Astrocyte (in vitro differentiated cells and primary cell): ENCODE measurements at regions not wholly inside any gene's neighbourhood (a gene's known extent, or its start where the extent isn't known, plus 50 kb on each side); places are given as distances from the start of the nearest gene placed in this dataset.

ENCODE experiments used
- CTCF ChIP-seq: IDR thresholded peaks from 2 replicates; pipeline ENCODE4 v1.5.1; 2011; ENCODE audit warnings: low read depth, mild to moderate bottlenecking, inconsistent platforms, low read length, moderate library complexity; ENCODE audit not compliant: insufficient read depth
- EZH2 ChIP-seq: IDR thresholded peaks from 2 replicates; pipeline ENCODE4 v1.6.1; 2012; ENCODE audit warnings: mild to moderate bottlenecking, low read length, inconsistent platforms; ENCODE audit not compliant: insufficient read depth

GRCh38 chr2:129726216-129726615, 253.2 kb upstream of the RAB6C start:
- no peak for TF ChIP-seq CTCF
- no peak for TF ChIP-seq EZH2
